ENCODE measurements at regions not wholly inside any gene's neighbourhood (a gene's known extent, or its start where the extent isn't known, plus 50 kb on each side); places are given as distances from the start of the nearest gene placed in this dataset.

GRCh38 chr10:114713525-114714090 lies 55.5 kb upstream of the ABLIM1 start:
- intact Hi-C loops (cut with micrococcal nuclease), result no loop called here
- H3K9ac ChIP-seq (ENCODE audit: low read length), result no peak overlapping the region

GRCh38 chr10:114714281-114714741 lies 56.2 kb upstream of the ABLIM1 start:
- ATAC-seq (peak; percentile 85), DNase-seq (ENCODE audit: low read depth, low spot score) (no peak)
- H3K9me2 ChIP-seq (ENCODE audit: insufficient read depth), result no peaks in the 10 kb centered on the region
- no peaks in the 10 kb centered on the region; a peak in 1 of 4 replicates for H3K9me3 ChIP-seq (ENCODE audit: control insufficient read depth in 1 of 2, insufficient read depth in 1 of 2, low read depth in 1 of 2, low read length in 2 of 2)
- H3K4me3 ChIP-seq (replicated peaks in 1 of 2; ENCODE audit: low read depth in 1 of 2, low read length in 2 of 2), result no peak overlapping the region
- no peaks in the 10 kb centered on the region for H3K79me2 ChIP-seq (ENCODE audit: insufficient read depth, low read length)
- H2AFZ ChIP-seq (ENCODE audit: low read depth, low read length, poor library complexity, severe bottlenecking), result peak overlapping the region; percentile 8
- no peaks in the 10 kb centered on the region for H3K27me3 ChIP-seq (ENCODE audit: insufficient read depth, low read length)
- H4K20me1 ChIP-seq (ENCODE audit: insufficient read depth), result no peaks in the 10 kb centered on the region
- ChIA-PET RAD21 (ENCODE audit: low non-redundant PET in 1 of 2, low total read pairs in 2 of 2, uncharacterized antibody in 2 of 2, unreplicated experiment in 2 of 2) (no interaction called here), POLR2A (no interaction called here), CTCF (interaction anchor here (1.1 to 2.6 kb wide), 3 partner anchors 11 to 72 kb away, joined by 3 to 16 read pairs (median 7); no protein-coding TSS in a partner anchor)
- peak overlapping the region; percentile 48 for H3K4me2 ChIP-seq (ENCODE audit: low read length)
- H3K9ac ChIP-seq (ENCODE audit: low read length), result no peak overlapping the region
- BruUV-seq (replicated peaks), result no TSS peak
- TF ChIP-seq FOSL1 (IDR thresholded peaks at IDR 0.05; ENCODE audit: low read depth), result peak; percentile 39
- TF ChIP-seq JUND (IDR thresholded peaks at IDR 0.05), result peak; percentile 32; the same call in 1 of the 2 replicates
- no peak for TF ChIP-seq SRF (IDR thresholded peaks at IDR 0.05; ENCODE audit: low read depth)
- TF ChIP-seq POLR2A (IDR thresholded peaks at IDR 0.05; ENCODE audit: borderline replicate concordance, extremely low read depth, insufficient read depth, insufficient read length), result no peak
- H3K4me1 ChIP-seq (ENCODE audit: control insufficient read depth in 1 of 2, insufficient read depth in 2 of 2, low read length in 2 of 2), result peaks cover 21 to 24% of the 10 kb centered on the region in 2 experiments
- H3K27ac ChIP-seq (ENCODE audit: low read depth, low read length), result no peak overlapping the region
- intact Hi-C loops (cut with micrococcal nuclease), result no loop called here
- H3K36me3 ChIP-seq (ENCODE audit: control insufficient read depth in 1 of 2, insufficient read depth in 2 of 2, low read length in 2 of 2), result no peaks in the 10 kb centered on the region

More at GRCh38 chr10:114713525-114714090, 55.5 kb upstream of the ABLIM1 start:
- Histone ChIP-seq H3K9me3 (ENCODE audit: control insufficient read depth in 1 of 2, insufficient read depth in 1 of 2, low read depth in 1 of 2, low read length in 2 of 2) (no peaks in the 10 kb centered on the region; a peak in 1 of 4 replicates), H3K4me3 (replicated peaks in 1 of 2; ENCODE audit: low read depth in 1 of 2, low read length in 2 of 2) (no peak overlapping the region), H3K27ac (ENCODE audit: low read depth, low read length) (no peak overlapping the region), H3K4me2 (ENCODE audit: low read length) (peak overlapping the region; percentile 48; the same call in 1 of the 2 replicates), H3K9me2 (ENCODE audit: insufficient read depth) (no peaks in the 10 kb centered on the region), H2AFZ (ENCODE audit: low read depth, low read length, poor library complexity, severe bottlenecking) (no peak overlapping the region), H3K36me3 (ENCODE audit: control insufficient read depth in 1 of 2, insufficient read depth in 2 of 2, low read length in 2 of 2) (no peaks in the 10 kb centered on the region), H4K20me1 (ENCODE audit: insufficient read depth) (no peaks in the 10 kb centered on the region), H3K27me3 (ENCODE audit: insufficient read depth, low read length) (no peaks in the 10 kb centered on the region), H3K4me1 (ENCODE audit: control insufficient read depth in 1 of 2, insufficient read depth in 2 of 2, low read length in 2 of 2) (peaks cover 28 to 31% of the 10 kb centered on the region in 2 experiments), H3K79me2 (ENCODE audit: insufficient read depth, low read length) (no peaks in the 10 kb centered on the region)
- no peak for ATAC-seq
- CTCF ChIA-PET, result interaction anchor here (0.6 to 2.6 kb wide), 4 partner anchors 10 to 164 kb away, joined by 3 to 16 read pairs (median 5); no protein-coding TSS in a partner anchor
- no TSS peak for BruUV-seq (replicated peaks)
- POLR2A ChIA-PET, result no interaction called here
- no peak for TF ChIP-seq TCF7L2 (IDR thresholded peaks at IDR 0.05; ENCODE audit: borderline replicate concordance, extremely low read depth, insufficient read depth, insufficient read length)
- no peak for TF ChIP-seq EZH2 (IDR thresholded peaks at IDR 0.05)
- no peak for TF ChIP-seq ATF3 (IDR thresholded peaks at IDR 0.05)
- no peak for TF ChIP-seq EGR1 (IDR thresholded peaks at IDR 0.05; ENCODE audit: low read depth)
- no peak for TF ChIP-seq SIN3A (IDR thresholded peaks at IDR 0.05; ENCODE audit: low read depth)
- TF ChIP-seq MAX (IDR thresholded peaks at IDR 0.05), result no peak
- no peak for TF ChIP-seq ZFX (IDR thresholded peaks at IDR 0.05)
- no peak for TF ChIP-seq FOSL1 (IDR thresholded peaks at IDR 0.05; ENCODE audit: low read depth)
- RAD21 ChIA-PET (ENCODE audit: low non-redundant PET in 1 of 2, low total read pairs in 2 of 2, uncharacterized antibody in 2 of 2, unreplicated experiment in 2 of 2), result no interaction called here
- DNase-seq (ENCODE audit: low read depth, low spot score), result no peak
